IMR-90 (cell line): ENCODE measurements at regions not wholly inside any gene's neighbourhood (a gene's known extent, or its start where the extent isn't known, plus 50 kb on each side); places are given as distances from the start of the nearest gene placed in this dataset.

Source experiments
- ATAC-seq: fragments of 200-7000 bp; cut with Tn5 transposase; 2 replicates; pipeline ENCODE4 v1.9.1; 2020; ENCODE audit warnings: low read depth, mild to moderate bottlenecking, moderate library complexity
- BruUV-seq: library from RNA; stranded (reverse); fragments of 400-500 nt; replicated peaks from 2 replicates; lab custom pipeline; 2021; lab: Mats Ljungman, UMichigan
- CTCF ChIA-PET: fragments of 300-600 bp; formaldehyde crosslinking; extraction: SDS; loops from one replicate; lab custom pipeline; 2021; ENCODE audit warnings: antibody characterized with exemption; lab: Yijun Ruan, JAX
- POLR2A ChIA-PET: fragments of 300-600 bp; sonication (Branson Sonifier 250); formaldehyde crosslinking; loops from one replicate; lab custom pipeline; 2022; ENCODE audit warnings: antibody characterized with exemption; ENCODE audit not compliant: unreplicated experiment; lab: Charles Lee
- DNase-seq: peaks from one replicate; pipeline ENCODE4 v3.0.0; 2013
- H2AFZ ChIP-seq: replicated peaks from 2 replicates; pipeline ENCODE3; 2013; ENCODE audit warnings: low read length, mild to moderate bottlenecking; ENCODE audit not compliant: poor library complexity
- H2AK5ac ChIP-seq: 2 replicates; pipeline ENCODE4 v1.6.1; 2013; ENCODE audit warnings: low read depth, low read length, inconsistent platforms
- H2AK9ac ChIP-seq: replicated peaks from 2 replicates; pipeline ENCODE3; 2013; ENCODE audit warnings: mild to moderate bottlenecking, low read depth, low read length, moderate library complexity; ENCODE audit not compliant: poor library complexity
- H2BK120ac ChIP-seq: 2 replicates; pipeline ENCODE4 v1.6.1; 2013; ENCODE audit warnings: low read depth, low read length, inconsistent platforms
- H2BK15ac ChIP-seq: 3 replicates; pipeline ENCODE4 v1.6.1; 2013; ENCODE audit warnings: low read depth, low read length, inconsistent platforms
- H2BK20ac ChIP-seq: 2 replicates; pipeline ENCODE4 v1.6.1; 2013; ENCODE audit warnings: low read depth, mild to moderate bottlenecking, inconsistent platforms, low read length, moderate library complexity
- H2BK5ac ChIP-seq: 2 replicates; pipeline ENCODE4 v1.6.1; 2013; ENCODE audit warnings: mild to moderate bottlenecking, low read depth, low read length, inconsistent platforms; ENCODE audit not compliant: poor library complexity, severe bottlenecking
- H3K14ac ChIP-seq: replicated peaks from 2 replicates; pipeline ENCODE4 v1.6.1; 2013; ENCODE audit warnings: low read depth, low read length, inconsistent platforms
- H3K18ac ChIP-seq: 2 replicates; pipeline ENCODE4 v1.6.1; 2013; ENCODE audit warnings: low read depth, low read length, control low read depth
- H3K23ac ChIP-seq: 2 replicates; pipeline ENCODE4 v1.6.1; 2013; ENCODE audit warnings: low read depth, low read length, inconsistent platforms
- H3K27ac ChIP-seq: 2 replicates; pipeline ENCODE4 v1.5.1; 2013; ENCODE audit warnings: mild to moderate bottlenecking, control low read depth, low read length; ENCODE audit not compliant: insufficient read depth
- H3K27me3 ChIP-seq: 2 replicates; pipeline ENCODE4 v1.6.1; 2013; ENCODE audit warnings: low read length; ENCODE audit not compliant: control insufficient read depth, insufficient read depth
- H3K36me3 ChIP-seq: 2 replicates; pipeline ENCODE4 v1.6.1; 2013; ENCODE audit warnings: low read length, mixed read lengths; ENCODE audit not compliant: control insufficient read depth, insufficient read depth
- H3K4ac ChIP-seq: 2 replicates; pipeline ENCODE4 v1.6.1; 2013; ENCODE audit warnings: low read depth, low read length, inconsistent platforms
- H3K4me1 ChIP-seq: 2 replicates; pipeline ENCODE4 v1.6.1; 2013; ENCODE audit warnings: low read length, mixed read lengths; ENCODE audit not compliant: control insufficient read depth, insufficient read depth
- H3K4me2 ChIP-seq: 2 replicates; pipeline ENCODE4 v1.6.1; 2013; ENCODE audit warnings: low read depth, mild to moderate bottlenecking, control low read depth, low read length, moderate library complexity
- H3K4me3 ChIP-seq: 2 replicates; pipeline ENCODE4 v1.5.1; 2013; ENCODE audit warnings: low read depth, mild to moderate bottlenecking, control low read depth, low read length, moderate library complexity; ENCODE audit not compliant: insufficient read depth
- H3K56ac ChIP-seq: 2 replicates; pipeline ENCODE4 v1.6.1; 2013; ENCODE audit warnings: low read length, inconsistent platforms; ENCODE audit not compliant: insufficient read depth; ENCODE audit errors: extremely low read depth
- H3K79me1 ChIP-seq, 2 experiments: 2 replicates each; pipeline ENCODE4 v1.6.1; 2013; ENCODE audit warnings: low read length in 2 of 2, inconsistent platforms in 1 of 2, low read depth in 1 of 2
- H3K9ac ChIP-seq: 2 replicates; pipeline ENCODE4 v1.6.1; 2013; ENCODE audit warnings: low read depth, low read length, control low read depth
- H3K9me1 ChIP-seq: 2 replicates; pipeline ENCODE4 v1.6.1; 2013; ENCODE audit warnings: low read length, inconsistent platforms; ENCODE audit not compliant: insufficient read depth
- H3K9me3 ChIP-seq: 2 replicates; pipeline ENCODE4 v1.6.1; 2013; ENCODE audit warnings: low read length; ENCODE audit not compliant: control insufficient read depth, insufficient read depth
- H4K20me1 ChIP-seq: 2 replicates; pipeline ENCODE4 v1.6.1; 2013; ENCODE audit warnings: low read length, inconsistent platforms; ENCODE audit not compliant: insufficient read depth
- H4K5ac ChIP-seq: 2 replicates; pipeline ENCODE4 v1.6.1; 2013; ENCODE audit warnings: mild to moderate bottlenecking, low read depth, low read length, control low read depth
- H4K8ac ChIP-seq, 2 experiments: 2 replicates each; pipeline ENCODE4 v1.6.1; 2013; ENCODE audit warnings: low read depth in 2 of 2, low read length in 2 of 2, control low read depth in 1 of 2, inconsistent platforms in 1 of 2
- H4K91ac ChIP-seq: 2 replicates; pipeline ENCODE4 v1.6.1; 2013; ENCODE audit warnings: low read depth, low read length, inconsistent platforms; ENCODE audit not compliant: insufficient read depth
- CEBPB ChIP-seq: IDR thresholded peaks from 2 replicates; pipeline ENCODE4 v1.6.1; 2012; ENCODE audit warnings: low read depth, low read length, improper control_type of control experiment
- CHD1 ChIP-seq: IDR thresholded peaks from 2 replicates; pipeline ENCODE4 v1.6.1; 2012; ENCODE audit warnings: low read depth, low read length, improper control_type of control experiment
- CTCF ChIP-seq: conservative IDR thresholded peaks from 2 replicates; pipeline ENCODE4 v1.5.1; 2012; ENCODE audit warnings: mild to moderate bottlenecking, low read depth, low read length, improper control_type of control experiment
- ELK1 ChIP-seq: fragments of 150-350 bp; IDR thresholded peaks from 2 replicates; pipeline ENCODE4 v1.6.1; 2016; ENCODE audit warnings: low read depth, mild to moderate bottlenecking, low read length, moderate library complexity, borderline replicate concordance
- FOS ChIP-seq: fragments of 150-350 bp; IDR thresholded peaks from 2 replicates; pipeline ENCODE4 v1.6.1; 2016; ENCODE audit warnings: low read depth, low read length
- MAZ ChIP-seq: IDR thresholded peaks from 2 replicates; pipeline ENCODE4 v1.6.1; 2012; ENCODE audit warnings: low read depth, mild to moderate bottlenecking, low read length, improper control_type of control experiment, moderate library complexity, borderline replicate concordance
- MXI1 ChIP-seq: IDR thresholded peaks from 2 replicates; pipeline ENCODE4 v1.6.1; 2012; ENCODE audit warnings: low read depth, mild to moderate bottlenecking, low read length, moderate library complexity, borderline replicate concordance
- NFE2L2 ChIP-seq: fragments of 150-350 bp; IDR thresholded peaks from 2 replicates; pipeline ENCODE4 v1.6.1; 2016; ENCODE audit warnings: low read depth, mild to moderate bottlenecking, low read length
- POLR2A ChIP-seq: IDR thresholded peaks from 2 replicates; pipeline ENCODE4 v1.6.1; 2012; ENCODE audit warnings: mild to moderate bottlenecking, low read depth, low read length
- RAD21 ChIP-seq: IDR thresholded peaks from 2 replicates; pipeline ENCODE4 v1.6.1; 2012; ENCODE audit warnings: low read length, improper control_type of control experiment
- RCOR1 ChIP-seq: IDR thresholded peaks from 2 replicates; pipeline ENCODE4 v1.6.1; 2012; ENCODE audit warnings: mild to moderate bottlenecking, low read length, improper control_type of control experiment; ENCODE audit not compliant: insufficient replicate concordance
- SMC3 ChIP-seq: fragments of 150-350 bp; IDR thresholded peaks from 2 replicates; pipeline ENCODE4 v1.6.1; 2016; ENCODE audit warnings: low read depth, mild to moderate bottlenecking, antibody characterized with exemption, low read length, moderate library complexity
- USF2 ChIP-seq: fragments of 150-350 bp; IDR thresholded peaks from 2 replicates; pipeline ENCODE4 v1.6.1; 2017; ENCODE audit warnings: mild to moderate bottlenecking, antibody characterized with exemption, low read length, low read depth
- WGBS, 2 experiments: methylation state at CpG; one replicate each; pipeline versions ENCODE4 v1.1.5 to v1.1.7; 2013; ENCODE audit warnings: missing lambda C conversion rate in 2 of 2; ENCODE audit not compliant: insufficient read length in 1 of 2; ENCODE audit errors: extremely low coverage in 2 of 2; 5-methylcytosine and 5-hydroxymethylcytosine counted together
- dilution Hi-C: fragments of 300-500 bp; cut with HindIII; formaldehyde crosslinking; loops from one replicate; pipeline ENCODE4 v1.14.3; 2018; ENCODE audit warnings: low sequenced_read_pairs; ENCODE audit not compliant: unreplicated experiment
- in situ Hi-C: fragments of 300-500 bp; cut with MboI; formaldehyde crosslinking; loops from 3 replicates; pipeline ENCODE4 v1.14.3; 2019; ENCODE audit warnings: low sequenced_read_pairs, inconsistent platforms, mixed read lengths
- intact Hi-C: fragments of 100-400 bp; cut with micrococcal nuclease; formaldehyde crosslinking; loops from 2 replicates; pipeline ENCODE4 v1.10.0; 2022

- Histone ChIP-seq H4K91ac (no peak overlapping the region), H2BK120ac (no peak overlapping the region), H2BK20ac (no peak overlapping the region), H2BK5ac (no peak overlapping the region), H3K36me3 (no peaks in the 10 kb centered on the region), H3K9me3 (no peaks in the 10 kb centered on the region), H3K4me3 (no peak overlapping the region), H3K56ac (no peak overlapping the region), H3K18ac (no peak overlapping the region), H3K4me1 (peaks cover 9% of the 10 kb centered on the region), H2AK5ac (no peak overlapping the region), H3K79me1 (no peaks in the 10 kb centered on the region), H3K9me1 (no peaks in the 10 kb centered on the region; the same call in 1 of the 2 replicates), H2AK9ac (no peak overlapping the region), H3K4me2 (no peak overlapping the region), H3K9ac (no peak overlapping the region), H3K14ac (no peak overlapping the region), H3K27me3 (peaks cover 14% of the 10 kb centered on the region), H3K23ac (no peak overlapping the region), H2BK15ac (no peak overlapping the region), H3K4ac (no peak overlapping the region), H3K27ac (no peak overlapping the region), H4K8ac (no peak overlapping the region), H4K5ac (no peak overlapping the region), H2AFZ (no peak overlapping the region), H4K20me1 (no peaks in the 10 kb centered on the region)
- ChIA-PET CTCF (interaction anchor here (1.1 to 1.6 kb wide), 2 partner anchors 9 to 20 kb away, joined by 3 to 5 read pairs; no protein-coding TSS in a partner anchor), POLR2A (no interaction called here)
- no CpG with 5 or more reads among the region's 1 CpG for WGBS, 2 experiments
- DNase-seq: no peak
- in situ Hi-C loops: no loop called here
- ATAC-seq: no peak
- intact Hi-C loops: no loop called here
- dilution Hi-C loops: no loop called here
- BruUV-seq: no TSS peak
- no peak for TF ChIP-seq USF2
- TF ChIP-seq RAD21: no peak
- TF ChIP-seq SMC3: no peak
- TF ChIP-seq ELK1: no peak
- TF ChIP-seq FOS: no peak
- no peak for TF ChIP-seq MXI1
- TF ChIP-seq MAZ: no peak
- TF ChIP-seq CTCF: no peak
- no peak for TF ChIP-seq POLR2A
- no peak for TF ChIP-seq RCOR1
- TF ChIP-seq CHD1: no peak
- no peak for TF ChIP-seq NFE2L2
- no peak for TF ChIP-seq CEBPB
Measured at GRCh38 chr5:54886866-54887265, 98.5 kb downstream of the ESM1 start.
